GM19351 (cell line): ENCODE measurements at regions not wholly inside any gene's neighbourhood (a gene's known extent, or its start where the extent isn't known, plus 50 kb on each side); places are given as distances from the start of the nearest gene placed in this dataset.
"Not testable (repeated sequence)": the region's sequence is repeated elsewhere in the genome, so short reads cannot be mapped to it uniquely, and the experiment has no call there.

Source experiments
- ATAC-seq: cut with Tn5 transposase; IDR thresholded peaks from one replicate; pipeline ENCODE4 v1.9.1; 2021; ENCODE audit warnings: mild to moderate bottlenecking, moderate library complexity; ENCODE audit not compliant: unreplicated experiment

- no peak for ATAC-seq
Measured at GRCh38 chr20:51306081-51306480, 236.4 kb downstream of the NFATC2 start.

DNA sequence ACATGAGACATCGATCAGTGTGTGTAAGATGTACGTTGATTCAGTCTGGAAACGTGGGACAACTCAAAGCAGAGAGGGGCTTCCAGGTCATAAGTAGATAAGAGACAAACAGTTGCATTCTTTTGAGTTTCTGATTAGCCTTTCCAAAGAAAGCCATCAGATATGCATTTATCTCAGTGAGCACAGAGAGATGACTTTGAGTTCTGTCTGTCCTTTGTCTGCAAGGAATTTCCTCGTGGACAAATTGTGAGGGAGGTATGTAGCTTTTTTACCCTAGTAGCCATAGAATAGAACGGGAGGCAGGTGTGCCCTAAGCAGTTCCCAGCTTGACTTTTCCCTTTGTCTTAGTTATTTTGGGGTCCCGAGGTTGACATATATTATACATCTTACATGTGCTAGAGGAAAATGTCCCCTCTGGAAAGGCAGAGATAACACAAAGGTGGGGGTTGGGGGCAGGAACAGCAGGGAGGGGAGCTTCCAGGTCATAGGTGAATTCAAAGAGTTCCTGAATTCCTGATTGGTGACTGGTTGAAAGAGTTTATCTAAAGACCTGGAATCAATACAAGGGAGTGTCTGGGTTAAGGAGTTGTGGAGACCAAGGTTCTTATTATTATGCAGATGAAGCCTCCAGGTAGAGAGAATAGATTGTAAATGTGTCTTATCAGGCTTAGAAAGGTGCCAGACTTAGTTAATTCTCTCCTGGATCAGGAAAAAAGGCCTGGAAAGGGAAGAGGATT, 237.0 kb downstream of the NFATC2 start:
- ATAC-seq, result no peak

DNA sequence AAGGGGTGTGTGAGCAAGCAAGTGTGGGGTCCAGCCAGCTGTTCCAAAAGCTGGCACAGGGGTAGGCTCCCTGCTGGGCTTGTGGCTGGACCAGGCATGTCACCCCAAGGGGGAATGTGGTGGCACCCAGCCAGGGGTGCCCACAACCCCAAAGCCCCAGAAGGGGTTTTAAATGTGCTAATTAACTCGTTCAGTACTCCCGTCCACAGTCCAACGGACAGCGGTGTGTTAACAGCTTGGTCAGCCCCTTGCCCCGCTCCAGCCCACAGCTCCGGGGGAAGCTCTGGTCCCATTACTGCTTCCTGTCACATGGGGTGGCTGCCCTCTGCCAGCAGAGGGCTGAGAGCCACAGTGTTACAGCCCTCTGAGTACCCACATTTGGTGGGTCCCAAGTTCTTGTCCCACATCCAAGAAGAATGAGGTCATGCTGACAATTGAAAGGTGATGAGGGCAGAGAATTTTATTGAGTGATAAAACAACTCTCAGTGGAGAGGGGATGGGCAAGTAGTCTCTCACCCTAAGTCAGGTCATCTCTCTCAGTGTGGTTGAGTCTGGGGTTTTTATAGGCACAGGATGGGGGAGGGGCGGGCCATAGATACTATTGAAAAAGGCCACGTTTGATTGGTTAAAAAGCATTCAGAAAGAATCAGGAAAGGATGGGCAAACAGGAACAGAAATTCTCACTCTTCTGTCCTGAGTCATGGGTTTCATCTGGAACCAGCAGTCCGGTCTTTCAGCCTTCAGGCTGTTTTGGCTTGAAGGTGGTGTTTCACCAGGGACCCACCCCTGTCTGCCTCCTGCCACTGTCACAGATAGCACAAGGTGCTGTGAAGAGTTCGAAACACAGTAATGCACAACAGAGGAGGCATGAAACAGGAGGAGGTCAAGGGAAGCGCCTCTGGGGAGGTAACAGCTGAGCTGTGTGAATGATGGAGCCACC, 238.5 kb downstream of the NFATC2 start:
- ATAC-seq, result no peak

GRCh38 chr20:51301026-51301425, 241.5 kb downstream of the NFATC2 start:
- ATAC-seq, result no peak

- no peak for ATAC-seq
Measured at GRCh38 chr20:51300104-51300503, 242.4 kb downstream of the NFATC2 start.

- no peak for ATAC-seq
Measured at GRCh38 chr20:51299413-51299812, 243.1 kb downstream of the NFATC2 start.

GRCh38 chr20:51298141-51298749, 244.3 kb downstream of the NFATC2 start:
- ATAC-seq, result no peak

DNA sequence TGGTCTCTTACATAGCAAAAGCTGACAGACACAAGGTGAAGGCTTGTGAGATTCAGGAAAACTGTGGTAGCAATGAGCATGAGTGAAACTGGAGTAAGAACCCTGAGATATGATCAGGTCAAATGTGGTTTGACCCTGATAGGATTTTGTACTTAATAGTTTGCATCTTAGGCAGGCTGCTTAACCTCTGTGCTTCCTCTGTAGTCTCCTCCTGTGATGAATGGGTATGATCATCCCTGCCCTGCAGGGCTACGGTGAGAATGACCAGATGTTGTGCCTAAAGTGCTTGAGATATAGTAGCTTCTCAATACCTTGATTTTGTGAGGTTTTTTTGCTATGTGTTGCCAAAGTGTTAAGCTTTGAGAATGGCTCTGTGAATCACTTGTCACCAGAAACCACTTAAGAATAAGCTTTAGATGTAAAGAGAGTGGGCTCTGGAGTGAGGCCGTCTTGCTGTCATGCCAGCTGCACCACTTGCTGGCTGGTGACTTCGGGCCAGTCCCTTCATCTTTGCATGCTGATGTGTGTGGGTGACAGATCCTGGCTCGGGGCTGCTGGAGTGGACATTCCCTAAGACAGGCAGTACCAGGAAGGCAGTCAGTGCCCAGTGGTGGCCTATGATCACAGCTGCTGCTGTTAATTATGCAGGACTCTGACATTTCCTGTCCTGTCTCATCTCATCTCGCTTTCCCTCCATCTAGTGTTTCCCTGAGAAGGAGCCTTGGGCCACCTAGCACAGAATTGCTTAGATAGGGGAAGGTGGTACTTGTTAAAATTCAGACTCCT, 254.7 kb downstream of the NFATC2 start:
- ATAC-seq, result no peak

DNA sequence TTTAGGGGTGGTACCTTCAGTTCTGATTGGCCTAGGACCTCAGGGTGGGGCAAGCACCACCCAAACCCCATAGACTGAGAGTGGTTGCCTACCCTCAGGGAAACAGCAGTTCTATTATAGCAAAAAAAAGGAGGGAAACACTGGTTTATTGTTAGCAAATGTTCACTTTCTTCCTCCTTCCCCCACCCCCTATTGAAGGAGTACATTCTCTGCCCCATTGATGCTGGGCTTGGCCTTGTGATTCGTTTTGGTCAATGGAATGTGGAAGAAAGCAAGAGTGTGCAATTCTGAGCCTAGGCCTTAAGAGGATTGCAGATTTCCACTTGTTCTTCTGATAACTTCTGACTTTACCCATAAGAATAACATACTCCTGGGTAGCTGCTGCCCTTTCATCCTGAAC, 255.8 kb downstream of the NFATC2 start:
- no peak for ATAC-seq

GRCh38 chr20:51285684-51286083, 256.8 kb downstream of the NFATC2 start:
- no peak for ATAC-seq

DNA sequence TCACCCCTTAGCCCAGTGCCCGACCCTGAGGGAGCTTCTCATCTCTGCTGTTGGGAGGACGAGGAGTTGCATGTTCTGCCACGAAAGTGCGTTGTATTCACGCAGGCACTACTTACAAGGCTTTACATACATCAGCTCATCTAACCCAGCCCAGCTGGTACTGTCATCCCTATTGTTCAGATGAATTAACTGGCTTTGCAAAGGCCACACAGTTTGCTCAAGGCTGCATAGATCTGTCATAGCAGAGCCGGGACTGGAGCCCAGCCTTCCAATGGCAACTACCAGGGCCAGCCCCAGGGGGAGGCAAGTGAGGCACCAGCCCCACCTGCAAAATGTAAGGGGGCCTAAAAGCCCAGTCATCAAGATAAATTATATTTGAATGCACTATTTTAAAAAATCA, 257.6 kb downstream of the NFATC2 start:
- ATAC-seq, result no peak

- ATAC-seq, result no peak
Measured at GRCh38 chr20:51284176-51284575, 258.3 kb downstream of the NFATC2 start.

GRCh38 chr20:51281521-51281920, 258.6 kb upstream of the KCNG1 start:
- no peak for ATAC-seq

DNA sequence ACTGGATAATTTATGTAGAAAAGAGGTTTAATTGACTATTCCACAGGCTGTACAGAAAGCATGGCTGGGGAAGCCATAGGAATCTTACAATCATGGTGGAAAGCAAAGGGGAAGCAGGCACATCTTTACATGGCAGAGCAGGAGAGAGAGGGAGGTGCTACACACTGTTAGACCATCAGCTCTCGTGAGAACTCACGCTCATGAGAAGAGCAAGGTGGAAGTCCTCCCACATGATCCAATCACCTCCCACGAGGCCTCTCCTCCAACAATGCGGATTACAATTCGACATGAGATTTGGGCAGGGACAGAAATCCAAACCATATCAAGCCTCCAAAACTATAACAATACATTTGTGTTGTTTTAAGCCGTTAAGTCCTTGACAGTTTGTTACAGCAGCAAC, 257.1 kb upstream of the KCNG1 start:
- ATAC-seq, result no peak

DNA sequence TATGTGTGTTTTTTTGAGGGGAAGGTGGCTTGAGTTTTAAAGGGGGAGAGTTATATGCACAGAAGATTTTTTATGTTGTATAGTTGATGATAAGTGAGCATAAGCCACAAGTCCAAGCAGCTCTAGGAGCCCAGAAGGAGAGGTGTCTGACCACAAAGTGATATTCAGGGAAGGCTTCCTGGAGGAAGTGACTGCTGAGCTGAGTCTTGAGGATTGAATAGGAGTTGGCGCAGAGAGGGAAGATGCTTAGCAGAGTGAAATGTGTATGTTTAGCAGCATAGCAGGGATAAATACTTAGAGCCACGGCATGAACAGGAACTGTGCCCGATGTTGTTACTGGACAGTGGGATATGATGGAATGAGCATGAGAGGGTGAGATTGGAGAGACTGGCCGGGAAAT, 255.1 kb upstream of the KCNG1 start:
- ATAC-seq, result no peak

- ATAC-seq, result no peak
Measured at GRCh38 chr20:51276296-51276695, 253.4 kb upstream of the KCNG1 start.

GRCh38 chr20:51275826-51276225, 252.9 kb upstream of the KCNG1 start:
- no peak for ATAC-seq

DNA sequence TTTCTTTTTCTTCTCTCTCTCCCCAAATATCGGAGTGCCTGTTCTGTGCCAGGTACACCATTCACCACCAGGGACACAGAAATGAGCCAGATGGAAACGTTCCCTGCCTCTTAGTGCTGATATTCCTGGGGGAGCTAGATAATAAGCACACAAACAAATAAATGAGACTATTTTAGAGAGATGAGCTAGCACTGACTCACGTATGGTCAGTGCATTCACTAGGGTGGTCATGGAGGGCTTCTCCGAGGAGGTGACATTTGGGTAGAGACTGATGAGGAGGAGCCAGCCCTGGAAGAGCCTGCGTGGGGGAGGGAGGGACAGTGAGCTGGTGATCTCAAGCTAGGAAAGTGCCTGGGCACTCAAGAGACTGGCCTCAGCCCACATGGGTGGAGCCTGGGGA, 252.3 kb upstream of the KCNG1 start:
- ATAC-seq, result no peak

DNA sequence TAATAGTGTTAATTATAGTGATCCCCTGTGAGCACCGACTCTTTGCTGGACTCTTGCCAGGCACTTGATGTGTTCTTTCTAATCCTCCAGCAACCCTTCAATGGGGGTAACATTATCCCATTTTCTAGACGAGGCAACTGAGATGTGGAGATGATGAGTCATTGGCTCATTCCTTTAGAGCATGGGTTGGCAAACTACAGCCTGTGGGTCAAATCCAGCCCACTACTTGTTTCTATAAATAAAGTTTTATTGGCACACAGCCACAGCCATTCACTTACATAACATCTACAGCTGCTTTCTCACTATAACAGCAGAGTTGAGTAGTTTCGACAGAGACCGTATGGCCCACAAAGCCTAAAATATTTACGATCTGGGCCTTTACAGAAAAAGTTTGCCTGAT, 249.5 kb upstream of the KCNG1 start:
- no peak for ATAC-seq

DNA sequence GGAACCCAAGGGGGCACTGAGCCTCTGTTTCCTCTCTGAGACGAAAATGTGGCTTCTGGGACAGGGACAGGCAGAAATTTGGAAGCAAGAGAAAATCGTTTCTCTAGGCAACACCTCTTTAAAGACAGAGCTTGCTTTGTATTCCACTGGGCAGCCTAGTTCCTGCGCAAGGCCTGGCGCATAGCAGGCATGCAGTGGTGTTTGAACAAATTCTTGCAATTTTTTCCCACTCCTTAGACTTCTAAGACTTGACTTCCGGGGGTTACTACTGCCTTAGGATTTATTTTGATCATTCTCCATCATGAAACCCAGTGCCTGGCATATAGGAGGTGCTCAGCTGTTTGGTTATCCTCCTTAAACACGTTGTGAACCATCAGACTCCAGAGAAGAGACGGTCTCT, 249.0 kb upstream of the KCNG1 start:
- no peak for ATAC-seq

- not testable (repeated sequence) for ATAC-seq
Measured at GRCh38 chr20:51271289-51271688, 248.4 kb upstream of the KCNG1 start.
